Naive thymus-derived CD4-positive, alpha-beta T cell (primary cell): ENCODE measurements at regions not wholly inside any gene's neighbourhood (a gene's known extent, or its start where the extent isn't known, plus 50 kb on each side); places are given as distances from the start of the nearest gene placed in this dataset.

Experiments
- ATAC-seq: fragments of 150-1000 bp; cut with Tn5 transposase; 2 replicates; pipeline ENCODE4 v1.10.0; 2021; ENCODE audit warnings: mild to moderate bottlenecking, moderate library complexity
- CTCF ChIA-PET: fragments of 350-600 bp; sonication (Branson Sonifier 250); formaldehyde crosslinking; loops from one replicate; lab custom pipeline; 2021; ENCODE audit warnings: antibody characterized with exemption; lab: Charles Lee
- POLR2A ChIA-PET: fragments of 350-600 bp; sonication (Branson Sonifier 250); formaldehyde crosslinking; loops from one replicate; lab custom pipeline; 2021; ENCODE audit warnings: antibody characterized with exemption, inconsistent platforms; lab: Charles Lee
- DNase-seq, 9 donors: peaks; one replicate each; pipeline versions ENCODE4 v3.0.0 to v3.0.0-alpha.2; 2020 to 2022; ENCODE audit warnings: mixed read lengths in 1 of 9
- H3K27ac ChIP-seq: one replicate; pipeline ENCODE4 v1.7.0; 2013; ENCODE audit warnings: mild to moderate bottlenecking, low read depth, low read length, moderate library complexity
- H3K27me3 ChIP-seq, 2 donors: one replicate each; pipeline ENCODE4 v1.7.0; 2013; ENCODE audit warnings: low read length in 2 of 2, mild to moderate bottlenecking in 2 of 2, moderate library complexity in 2 of 2; ENCODE audit not compliant: control insufficient read depth in 2 of 2, insufficient read depth in 2 of 2
- H3K36me3 ChIP-seq, 3 experiments: 1 replicate in 2 of 3; 2 replicates in 1 of 3; pipeline ENCODE4 v1.7.0; 2013; ENCODE audit warnings: low read length in 3 of 3, mild to moderate bottlenecking in 3 of 3, moderate library complexity in 1 of 3; ENCODE audit not compliant: insufficient read depth in 3 of 3, control insufficient read depth in 2 of 3
- H3K4me1 ChIP-seq, 2 donors: one replicate each; pipeline ENCODE4 v1.7.0; 2013; ENCODE audit warnings: low read length in 2 of 2, mild to moderate bottlenecking in 2 of 2, moderate library complexity in 1 of 2; ENCODE audit not compliant: control insufficient read depth in 2 of 2, insufficient read depth in 2 of 2
- H3K4me3 ChIP-seq: 2 replicates; pipeline ENCODE4 v1.7.0; 2013; ENCODE audit warnings: mild to moderate bottlenecking, low read length
- H3K9me3 ChIP-seq, 3 experiments: 1 replicate in 2 of 3; 2 replicates in 1 of 3; pipeline ENCODE4 v1.7.0; 2013; ENCODE audit warnings: low read length in 3 of 3; ENCODE audit not compliant: control insufficient read depth in 2 of 3
- H3K27ac Mint-ChIP-seq, 9 donors: one replicate each; pipeline ENCODE4 v1.8.0; 2020 to 2022; ENCODE audit warnings: mixed read lengths in 9 of 9, mild to moderate bottlenecking in 8 of 9, moderate library complexity in 5 of 9, inconsistent platforms in 2 of 9
- H3K27me3 Mint-ChIP-seq, 5 donors: one replicate each; pipeline ENCODE4 v1.8.0; 2021 to 2022; ENCODE audit warnings: mixed read lengths in 5 of 5, mild to moderate bottlenecking in 1 of 5
- H3K36me3 Mint-ChIP-seq, 5 donors: one replicate each; pipeline ENCODE4 v1.8.0; 2020 to 2022; ENCODE audit warnings: mixed read lengths in 5 of 5, mild to moderate bottlenecking in 3 of 5, inconsistent platforms in 1 of 5
- H3K4me1 Mint-ChIP-seq, 7 donors: one replicate each; pipeline ENCODE4 v1.8.0; 2020 to 2022; ENCODE audit warnings: mixed read lengths in 7 of 7, mild to moderate bottlenecking in 3 of 7, inconsistent platforms in 1 of 7
- H3K4me3 Mint-ChIP-seq, 10 donors: one replicate each; pipeline ENCODE4 v1.8.0; 2020 to 2022; ENCODE audit warnings: mild to moderate bottlenecking in 10 of 10, mixed read lengths in 10 of 10, moderate library complexity in 6 of 10, inconsistent platforms in 2 of 10
- H3K9me3 Mint-ChIP-seq, 11 donors: one replicate each; pipeline ENCODE4 v1.8.0; 2020 to 2022; ENCODE audit warnings: mixed read lengths in 11 of 11, mild to moderate bottlenecking in 4 of 11, inconsistent platforms in 1 of 11, moderate library complexity in 1 of 11
- intact Hi-C, 2 donors: fragments of 100-400 bp; cut with micrococcal nuclease; formaldehyde crosslinking; loops; one replicate each; pipeline ENCODE4 v1.15.1; 2023

GRCh38 chr22:44582016-44582415 lies 84.0 kb upstream of the RTL6 start:
- H3K36me3 Mint-ChIP-seq, result peaks cover 0 to 3% (median 0%) of the 10 kb centered on the region in 5 donors
- H3K4me3 Mint-ChIP-seq, result no peak overlapping the region
- Histone ChIP-seq H3K27me3 (no peaks in the 10 kb centered on the region), H3K4me3 (no peak overlapping the region), H3K36me3 (no peaks in the 10 kb centered on the region), H3K4me1 (no peaks in the 10 kb centered on the region), H3K9me3 (no peaks in the 10 kb centered on the region), H3K27ac (no peak overlapping the region)
- CTCF ChIA-PET, result no interaction called here
- POLR2A ChIA-PET, result no interaction called here
- peaks cover 0 to 5% (median 0%) of the 10 kb centered on the region in 7 donors for H3K4me1 Mint-ChIP-seq
- no peaks in the 10 kb centered on the region for H3K9me3 Mint-ChIP-seq
- no peak for ATAC-seq
- no peak overlapping the region for H3K27ac Mint-ChIP-seq
- no peak for DNase-seq
- H3K27me3 Mint-ChIP-seq, result peaks cover 13 to 43% (median 22%) of the 10 kb centered on the region in 5 donors
- intact Hi-C loops, result no loop called here

DNA sequence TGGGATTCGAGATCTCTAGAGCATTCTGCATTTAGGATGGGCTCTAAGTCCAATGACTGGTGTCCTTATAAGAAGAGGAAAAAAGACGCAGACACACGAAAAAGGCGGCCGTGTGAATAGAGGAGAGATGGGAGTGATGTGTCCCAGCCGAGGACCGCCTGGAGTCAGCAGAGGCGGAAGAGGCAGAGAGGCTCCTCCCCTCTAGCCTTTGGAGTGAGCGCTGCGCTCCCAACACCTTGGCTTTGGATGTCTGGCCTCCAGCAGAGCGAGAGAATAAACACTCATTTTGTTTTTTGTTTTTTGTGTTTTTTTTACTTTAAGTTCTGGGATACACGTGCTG lies 83.0 kb upstream of the RTL6 start:
- no peak overlapping the region for H3K4me3 Mint-ChIP-seq
- Histone ChIP-seq H3K27ac (no peak overlapping the region), H3K27me3 (no peaks in the 10 kb centered on the region), H3K4me1 (no peaks in the 10 kb centered on the region), H3K9me3 (no peaks in the 10 kb centered on the region), H3K4me3 (no peak overlapping the region), H3K36me3 (no peaks in the 10 kb centered on the region)
- no peaks in the 10 kb centered on the region for H3K4me1 Mint-ChIP-seq
- ChIA-PET POLR2A (no interaction called here), CTCF (no interaction called here)
- no peaks in the 10 kb centered on the region for H3K9me3 Mint-ChIP-seq
- H3K36me3 Mint-ChIP-seq, result peaks cover 0 to 3% (median 0%) of the 10 kb centered on the region in 5 donors
- H3K27me3 Mint-ChIP-seq, result peaks cover 4 to 38% (median 19%) of the 10 kb centered on the region in 5 donors
- ATAC-seq (no peak), DNase-seq (no peak)
- intact Hi-C loops, result no loop called here
- H3K27ac Mint-ChIP-seq, result no peak overlapping the region

GRCh38 chr22:44580176-44581095 lies 82.4 kb upstream of the RTL6 start:
- Mint-ChIP-seq H3K4me1 (peaks cover 0 to 2% (median 0%) of the 10 kb centered on the region in 7 donors), H3K36me3 (peaks cover 0 to 3% (median 0%) of the 10 kb centered on the region in 5 donors), H3K4me3 (no peak overlapping the region), H3K9me3 (no peaks in the 10 kb centered on the region), H3K27me3 (peaks cover under 1 to 38% (median 16%) of the 10 kb centered on the region in 5 donors), H3K27ac (no peak overlapping the region)
- Histone ChIP-seq H3K9me3 (no peaks in the 10 kb centered on the region), H3K27me3 (no peaks in the 10 kb centered on the region), H3K4me1 (no peaks in the 10 kb centered on the region), H3K27ac (no peak overlapping the region), H3K36me3 (no peaks in the 10 kb centered on the region), H3K4me3 (no peak overlapping the region)
- intact Hi-C loops, result no loop called here
- POLR2A ChIA-PET, result no interaction called here
- no peak for ATAC-seq
- DNase-seq, result no peak
- CTCF ChIA-PET, result no interaction called here

GRCh38 chr22:44578516-44579230 lies 80.6 kb upstream of the RTL6 start:
- DNase-seq, result no peak
- Mint-ChIP-seq H3K36me3 (peaks cover 0 to 3% (median 0%) of the 10 kb centered on the region in 5 donors), H3K27me3 (peaks cover 3 to 41% (median 14%) of the 10 kb centered on the region in 5 donors), H3K27ac (no peak overlapping the region), H3K9me3 (no peaks in the 10 kb centered on the region), H3K4me3 (no peak overlapping the region), H3K4me1 (peaks cover 0 to 3% (median 0%) of the 10 kb centered on the region in 7 donors)
- ATAC-seq, result no peak
- Histone ChIP-seq H3K27me3 (no peaks in the 10 kb centered on the region), H3K27ac (no peak overlapping the region), H3K36me3 (no peaks in the 10 kb centered on the region), H3K4me1 (no peaks in the 10 kb centered on the region), H3K9me3 (no peaks in the 10 kb centered on the region), H3K4me3 (no peak overlapping the region)
- CTCF ChIA-PET, result no interaction called here
- POLR2A ChIA-PET, result no interaction called here
- intact Hi-C loops, result no loop called here

- Histone ChIP-seq H3K27ac (no peak overlapping the region), H3K4me1 (no peaks in the 10 kb centered on the region), H3K9me3 (no peaks in the 10 kb centered on the region), H3K27me3 (no peaks in the 10 kb centered on the region), H3K4me3 (no peak overlapping the region), H3K36me3 (no peaks in the 10 kb centered on the region)
- no peak overlapping the region for H3K4me3 Mint-ChIP-seq
- ChIA-PET POLR2A (no interaction called here), CTCF (no interaction called here)
- intact Hi-C loops, result no loop called here
- ATAC-seq (no peak), DNase-seq (no peak)
- peaks cover 0 to 3% (median 0%) of the 10 kb centered on the region in 5 donors for H3K36me3 Mint-ChIP-seq
- peaks cover 3 to 38% (median 11%) of the 10 kb centered on the region in 5 donors for H3K27me3 Mint-ChIP-seq
- no peak overlapping the region for H3K27ac Mint-ChIP-seq
- H3K9me3 Mint-ChIP-seq, result no peaks in the 10 kb centered on the region
- H3K4me1 Mint-ChIP-seq, result peaks cover 0 to 3% (median 0%) of the 10 kb centered on the region in 7 donors
These were observed 80.1 kb upstream of the RTL6 start for GRCh38 chr22:44578110-44578457.

DNA sequence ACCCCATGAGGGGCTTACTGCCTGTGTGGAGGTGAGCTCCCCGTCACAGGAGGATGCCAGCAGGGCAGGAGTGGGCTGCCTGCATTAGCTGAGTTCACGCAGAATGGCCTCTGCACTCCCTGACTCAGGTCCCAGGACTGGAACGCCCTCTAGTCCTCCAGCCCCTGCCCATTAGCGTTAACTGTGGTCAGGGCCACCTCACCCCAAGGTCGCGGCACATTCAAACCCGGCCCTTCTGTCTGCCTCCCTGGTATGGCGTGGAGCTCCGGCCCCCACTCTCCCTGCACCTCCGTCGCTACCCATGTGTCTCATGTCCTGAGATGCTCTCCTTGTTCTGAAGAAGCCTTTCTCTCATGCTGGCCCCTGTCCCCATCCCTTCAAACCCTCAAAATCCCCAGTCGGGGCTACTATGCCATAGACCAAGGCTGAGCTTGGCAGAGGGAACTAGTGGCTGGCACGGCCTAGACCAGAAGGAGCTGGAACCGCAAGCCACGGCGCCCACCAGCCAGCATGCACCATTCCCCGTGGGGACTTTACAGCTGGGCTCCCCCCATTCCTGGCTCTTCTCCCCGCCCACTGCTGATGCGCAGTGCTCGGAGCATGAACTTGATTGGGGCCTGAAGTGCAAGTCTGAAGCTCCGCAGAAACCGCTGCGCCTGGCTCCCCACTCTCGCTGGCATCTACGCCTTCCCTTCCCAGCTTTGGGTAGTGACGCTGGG lies 79.5 kb upstream of the RTL6 start:
- ChIA-PET POLR2A (no interaction called here), CTCF (no interaction called here)
- Histone ChIP-seq H3K9me3 (no peaks in the 10 kb centered on the region), H3K4me3 (no peak overlapping the region), H3K36me3 (no peaks in the 10 kb centered on the region), H3K27me3 (no peaks in the 10 kb centered on the region), H3K4me1 (no peaks in the 10 kb centered on the region), H3K27ac (no peak overlapping the region)
- Mint-ChIP-seq H3K27ac (no peak overlapping the region), H3K9me3 (no peaks in the 10 kb centered on the region), H3K4me1 (peaks cover 0 to 3% (median 0%) of the 10 kb centered on the region in 7 donors), H3K27me3 (peaks cover 3 to 35% (median 9%) of the 10 kb centered on the region in 5 donors), H3K36me3 (peaks cover 0 to 3% (median 0%) of the 10 kb centered on the region in 5 donors), H3K4me3 (no peak overlapping the region)
- no peak for DNase-seq
- no peak for ATAC-seq
- intact Hi-C loops, result no loop called here
